Vagina (tissue), 2 donors: ENCODE measurements at regions not wholly inside any gene's neighbourhood (a gene's known extent, or its start where the extent isn't known, plus 50 kb on each side); places are given as distances from the start of the nearest gene placed in this dataset.

Source experiments
- DNase-seq, 2 donors: peaks; one replicate each; pipeline ENCODE4 v3.0.0-alpha.2; 2017; ENCODE audit errors: extremely low spot score in 2 of 2
- H3K27ac ChIP-seq: fragments of 200-600 bp; sonication (generic); one replicate; pipeline ENCODE4 v1.5.1; 2019
- H3K27me3 ChIP-seq: fragments of 200-600 bp; sonication (generic); one replicate; pipeline ENCODE4 v1.5.1; 2019
- H3K36me3 ChIP-seq, 2 donors: fragments of 200-600 bp; sonication (generic); one replicate each; pipeline ENCODE4 v1.5.1; 2017 to 2019
- H3K4me1 ChIP-seq: fragments of 200-600 bp; sonication (generic); one replicate; pipeline ENCODE4 v1.5.1; 2019
- H3K4me3 ChIP-seq, 2 donors: fragments of 200-600 bp; sonication (generic); 1 replicate in 1 of 2; 2 replicates in 1 of 2; pipeline ENCODE4 v1.5.1; 2016 to 2019
- H3K9me3 ChIP-seq: fragments of 200-600 bp; sonication (generic); one replicate; pipeline ENCODE4 v1.5.1; 2019
- POLR2A ChIP-seq, 2 donors: fragments of 450-650 bp; IDR thresholded peaks; one replicate each; pipeline ENCODE4 v1.6.1; 2017; ENCODE audit warnings: antibody characterized with exemption in 2 of 2, mild to moderate bottlenecking in 2 of 2, moderate library complexity in 2 of 2
- POLR2AphosphoS5 ChIP-seq, 2 donors: sonication (generic); formaldehyde crosslinking; IDR thresholded peaks; one replicate each; pipeline ENCODE4 v1.9.0; 2017; ENCODE audit warnings: antibody characterized with exemption in 2 of 2, mild to moderate bottlenecking in 2 of 2, low read depth in 1 of 2; ENCODE audit not compliant: insufficient read depth in 1 of 2
- intact Hi-C: fragments of 100-400 bp; cut with DNase I; formaldehyde crosslinking; loops from one replicate; pipeline ENCODE4 v1.15.1; 2023
- TF ChIP-seq, protein P1 (sequence below), 3 experiments: fragments of 450-650 bp in 2 of 3; fragments of 200-600 bp in 1 of 3; sonication (generic) in 1 of 3; IDR thresholded peaks; one replicate each; pipeline ENCODE4 v1.5.1; 2017 to 2019; ENCODE audit warnings: antibody characterized with exemption in 3 of 3, mild to moderate bottlenecking in 2 of 3, moderate library complexity in 2 of 3

DNA sequence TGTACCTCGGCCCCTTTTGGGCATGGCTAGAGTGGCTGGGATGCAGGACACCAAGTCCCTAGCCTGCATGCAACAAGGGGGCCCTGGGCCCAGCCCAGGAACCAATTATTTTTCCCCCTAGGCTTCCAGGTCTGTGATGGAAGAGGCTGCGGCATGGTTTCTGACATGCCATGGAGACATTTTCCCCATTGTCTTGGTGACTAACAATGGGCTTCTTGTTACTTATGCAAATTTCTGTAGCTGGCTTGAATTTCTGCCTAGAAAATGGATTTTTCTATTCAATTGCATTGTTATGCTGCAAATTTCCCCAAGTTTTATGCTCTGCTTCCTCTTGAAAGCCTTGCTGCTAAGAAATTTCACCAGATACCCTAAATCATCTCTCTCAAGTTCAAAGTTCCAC is 1269.6 kb upstream of the CITED2 start:
- no peak overlapping the region for H3K27ac ChIP-seq
- DNase-seq: no peak
- intact Hi-C loops: no loop called here
- no peaks in the 10 kb centered on the region for H3K4me1 ChIP-seq
- H3K4me3 ChIP-seq: no peak overlapping the region
- no peaks in the 10 kb centered on the region for H3K36me3 ChIP-seq
- TF ChIP-seq, protein P1, sequence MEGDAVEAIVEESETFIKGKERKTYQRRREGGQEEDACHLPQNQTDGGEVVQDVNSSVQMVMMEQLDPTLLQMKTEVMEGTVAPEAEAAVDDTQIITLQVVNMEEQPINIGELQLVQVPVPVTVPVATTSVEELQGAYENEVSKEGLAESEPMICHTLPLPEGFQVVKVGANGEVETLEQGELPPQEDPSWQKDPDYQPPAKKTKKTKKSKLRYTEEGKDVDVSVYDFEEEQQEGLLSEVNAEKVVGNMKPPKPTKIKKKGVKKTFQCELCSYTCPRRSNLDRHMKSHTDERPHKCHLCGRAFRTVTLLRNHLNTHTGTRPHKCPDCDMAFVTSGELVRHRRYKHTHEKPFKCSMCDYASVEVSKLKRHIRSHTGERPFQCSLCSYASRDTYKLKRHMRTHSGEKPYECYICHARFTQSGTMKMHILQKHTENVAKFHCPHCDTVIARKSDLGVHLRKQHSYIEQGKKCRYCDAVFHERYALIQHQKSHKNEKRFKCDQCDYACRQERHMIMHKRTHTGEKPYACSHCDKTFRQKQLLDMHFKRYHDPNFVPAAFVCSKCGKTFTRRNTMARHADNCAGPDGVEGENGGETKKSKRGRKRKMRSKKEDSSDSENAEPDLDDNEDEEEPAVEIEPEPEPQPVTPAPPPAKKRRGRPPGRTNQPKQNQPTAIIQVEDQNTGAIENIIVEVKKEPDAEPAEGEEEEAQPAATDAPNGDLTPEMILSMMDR (IDR thresholded peaks at IDR 0.05): no peak
- TF ChIP-seq POLR2A (IDR thresholded peaks at IDR 0.05): no peak
- no peak for TF ChIP-seq POLR2AphosphoS5 (IDR thresholded peaks at IDR 0.05; ENCODE audit: insufficient read depth in 1 of 2, low read depth in 1 of 2)
- no peaks in the 10 kb centered on the region for H3K9me3 ChIP-seq
- no peaks in the 10 kb centered on the region for H3K27me3 ChIP-seq

DNA sequence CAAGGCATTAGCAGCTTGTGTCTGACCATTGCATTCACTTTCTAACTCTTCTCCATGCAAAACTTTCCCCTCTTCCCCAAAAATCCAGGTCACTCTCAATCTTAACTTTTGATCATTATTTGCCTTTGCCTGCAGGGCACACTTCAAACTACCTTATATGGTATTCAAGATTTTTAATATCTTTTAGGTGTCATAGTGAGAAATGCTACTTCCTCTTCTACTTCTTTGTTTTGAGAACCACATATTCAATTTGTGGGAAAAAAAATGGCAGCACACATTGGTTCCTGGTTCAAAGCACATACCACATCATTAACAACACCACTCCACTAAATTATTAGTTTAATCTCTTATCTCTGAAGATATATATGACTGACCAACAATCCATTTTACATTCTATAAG is 1267.0 kb upstream of the CITED2 start:
- DNase-seq: no peak
- TF ChIP-seq POLR2AphosphoS5 (IDR thresholded peaks at IDR 0.05; ENCODE audit: insufficient read depth in 1 of 2, low read depth in 1 of 2) (no peak), POLR2A (IDR thresholded peaks at IDR 0.05) (no peak)
- TF ChIP-seq, protein P1 (IDR thresholded peaks at IDR 0.05): no peak
- Histone ChIP-seq H3K9me3 (no peaks in the 10 kb centered on the region), H3K4me1 (no peaks in the 10 kb centered on the region), H3K36me3 (no peaks in the 10 kb centered on the region), H3K27ac (no peak overlapping the region), H3K4me3 (no peak overlapping the region), H3K27me3 (no peaks in the 10 kb centered on the region)
- intact Hi-C loops: no loop called here

DNA sequence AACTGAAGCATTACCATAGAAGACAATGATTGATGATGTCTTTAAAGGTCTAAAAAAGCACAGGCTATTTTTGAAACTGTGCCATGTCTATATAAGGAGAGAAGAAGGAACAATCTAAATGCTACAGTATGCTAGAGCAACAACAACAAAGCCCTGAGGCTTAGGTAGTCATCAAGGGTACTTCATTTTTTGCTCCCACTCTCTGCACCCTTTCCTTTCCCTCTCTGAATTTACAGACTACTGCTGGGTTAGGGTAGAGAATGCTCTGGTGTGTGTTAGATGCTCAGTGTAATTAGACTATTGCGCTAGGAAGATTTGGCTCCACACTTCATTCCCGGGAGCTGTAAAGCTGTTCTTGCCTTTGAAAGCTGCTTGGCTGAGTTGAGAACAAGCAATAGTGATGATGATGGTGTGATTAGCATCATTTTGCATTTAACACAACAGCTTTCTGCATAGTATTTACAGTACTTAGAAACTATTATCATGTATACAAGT is 1262.5 kb upstream of the CITED2 start:
- TF ChIP-seq, protein P1 (IDR thresholded peaks at IDR 0.05): no peak
- TF ChIP-seq POLR2AphosphoS5 (IDR thresholded peaks at IDR 0.05; ENCODE audit: insufficient read depth in 1 of 2, low read depth in 1 of 2) (no peak), POLR2A (IDR thresholded peaks at IDR 0.05) (no peak)
- Histone ChIP-seq H3K4me3 (no peak overlapping the region), H3K4me1 (no peaks in the 10 kb centered on the region), H3K27me3 (no peaks in the 10 kb centered on the region), H3K27ac (no peak overlapping the region), H3K36me3 (no peaks in the 10 kb centered on the region), H3K9me3 (no peaks in the 10 kb centered on the region)
- DNase-seq: no peak
- intact Hi-C loops: no loop called here

DNA sequence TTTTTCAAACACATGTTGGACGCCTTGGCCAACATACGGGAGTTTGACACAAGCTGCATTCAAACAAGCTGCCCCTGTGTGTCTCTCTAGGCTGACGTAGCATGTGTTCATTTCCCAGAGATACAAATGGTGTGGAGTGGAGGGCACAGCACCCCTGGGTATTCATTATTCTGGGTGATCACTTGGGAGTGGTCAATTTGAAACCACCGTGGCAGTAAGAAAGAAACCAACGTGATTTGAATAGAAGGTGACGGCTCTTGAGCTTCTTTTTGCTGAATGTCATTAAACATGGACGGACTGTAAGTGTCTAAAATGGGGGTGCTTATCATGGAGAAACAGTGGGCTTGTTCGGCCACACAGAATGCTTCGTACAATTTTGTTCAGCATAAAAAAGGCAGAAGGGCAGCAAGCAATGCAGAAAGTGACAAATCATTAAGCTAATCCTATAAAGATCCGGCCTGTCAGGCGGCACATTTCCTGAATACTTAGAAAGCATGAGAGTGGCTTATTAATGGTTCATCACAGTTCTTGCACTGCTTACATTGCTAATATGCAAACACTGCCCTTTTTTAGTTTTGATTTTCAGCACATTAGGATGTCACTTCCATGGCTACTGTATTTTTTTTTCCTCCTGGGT is 1261.9 kb upstream of the CITED2 start:
- no peak for DNase-seq
- Histone ChIP-seq H3K4me3 (no peak overlapping the region), H3K27ac (no peak overlapping the region), H3K4me1 (no peaks in the 10 kb centered on the region), H3K36me3 (no peaks in the 10 kb centered on the region), H3K27me3 (no peaks in the 10 kb centered on the region), H3K9me3 (no peaks in the 10 kb centered on the region)
- TF ChIP-seq, protein P1 (IDR thresholded peaks at IDR 0.05): no peak
- TF ChIP-seq POLR2AphosphoS5 (IDR thresholded peaks at IDR 0.05; ENCODE audit: insufficient read depth in 1 of 2, low read depth in 1 of 2): no peak
- no peak for TF ChIP-seq POLR2A (IDR thresholded peaks at IDR 0.05)
- intact Hi-C loops: no loop called here

DNA sequence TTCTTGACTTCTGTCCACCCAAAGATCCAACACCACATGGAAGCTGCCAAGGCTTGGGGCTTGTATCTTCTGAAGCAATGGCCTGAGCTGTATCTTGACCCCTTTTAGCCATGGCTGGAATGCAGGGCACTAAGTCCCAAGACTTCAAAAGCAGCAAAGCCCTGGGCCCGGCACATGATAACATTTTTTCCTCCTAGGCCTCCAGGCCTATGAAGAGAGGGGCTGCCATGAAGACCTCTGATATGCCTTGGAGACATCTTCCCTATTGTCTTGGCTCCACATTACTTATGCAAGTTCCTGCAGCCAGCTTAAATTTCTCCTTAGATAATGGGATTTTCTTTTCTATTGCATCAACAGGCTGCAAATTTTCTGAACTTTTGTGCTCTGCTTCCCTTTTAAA is 1252.6 kb upstream of the CITED2 start:
- Histone ChIP-seq H3K4me3 (no peak overlapping the region), H3K36me3 (no peaks in the 10 kb centered on the region), H3K9me3 (no peaks in the 10 kb centered on the region), H3K4me1 (no peaks in the 10 kb centered on the region), H3K27ac (no peak overlapping the region), H3K27me3 (no peaks in the 10 kb centered on the region)
- DNase-seq: no peak
- intact Hi-C loops: no loop called here
- TF ChIP-seq, protein P1 (IDR thresholded peaks at IDR 0.05): no peak
- no peak for TF ChIP-seq POLR2A (IDR thresholded peaks at IDR 0.05)
- no peak for TF ChIP-seq POLR2AphosphoS5 (IDR thresholded peaks at IDR 0.05; ENCODE audit: insufficient read depth in 1 of 2, low read depth in 1 of 2)
